Activated naive CD4-positive, alpha-beta T cell treated with Interleukin-2 at 50 U/mL for 16 hours (primary cell): ENCODE measurements at regions not wholly inside any gene's neighbourhood (a gene's known extent, or its start where the extent isn't known, plus 50 kb on each side); places are given as distances from the start of the nearest gene placed in this dataset.

Experiments used
- DNase-seq: peaks from one replicate; pipeline ENCODE4 v3.0.0-alpha.2; 2020

DNA sequence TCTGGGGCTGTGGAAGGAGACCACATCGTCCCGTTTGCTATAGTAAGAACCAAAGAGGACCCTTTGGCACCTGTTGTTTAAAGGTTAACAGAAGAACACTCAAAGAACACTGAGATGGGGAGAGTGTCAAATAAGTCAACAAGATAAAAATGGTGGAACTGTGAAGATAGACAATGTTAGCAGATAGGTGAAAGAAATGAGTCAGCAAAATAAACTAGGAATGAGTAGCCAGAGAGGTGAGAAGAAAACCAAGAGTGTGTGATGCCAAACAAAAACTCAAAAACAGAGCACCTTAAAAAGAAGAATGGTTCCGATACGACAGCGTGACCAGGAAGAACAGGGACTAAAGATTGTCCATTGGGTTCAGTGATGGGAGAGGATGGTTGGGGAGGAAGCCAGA is 74.7 kb upstream of the PIWIL1 start:
- no peak for DNase-seq

DNA sequence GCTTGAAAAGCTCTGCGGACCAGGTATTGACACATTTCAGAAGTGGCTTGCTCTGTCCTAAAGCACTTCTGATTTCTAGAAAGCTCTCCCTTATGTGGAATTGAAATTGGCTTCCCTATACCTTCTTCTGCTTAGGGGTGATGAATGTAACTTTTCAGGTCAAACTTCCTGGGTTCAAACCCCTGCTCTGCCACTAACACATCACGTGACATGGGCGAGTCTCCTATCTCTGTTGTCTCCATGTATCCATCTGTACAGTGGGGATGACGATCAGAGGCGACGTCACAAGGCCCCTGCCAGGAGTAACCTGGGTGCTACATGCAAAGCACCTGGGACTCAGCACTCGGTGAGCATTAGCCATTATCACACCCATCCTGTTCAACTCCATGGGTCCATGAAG is 73.7 kb upstream of the PIWIL1 start:
- DNase-seq: no peak

DNA sequence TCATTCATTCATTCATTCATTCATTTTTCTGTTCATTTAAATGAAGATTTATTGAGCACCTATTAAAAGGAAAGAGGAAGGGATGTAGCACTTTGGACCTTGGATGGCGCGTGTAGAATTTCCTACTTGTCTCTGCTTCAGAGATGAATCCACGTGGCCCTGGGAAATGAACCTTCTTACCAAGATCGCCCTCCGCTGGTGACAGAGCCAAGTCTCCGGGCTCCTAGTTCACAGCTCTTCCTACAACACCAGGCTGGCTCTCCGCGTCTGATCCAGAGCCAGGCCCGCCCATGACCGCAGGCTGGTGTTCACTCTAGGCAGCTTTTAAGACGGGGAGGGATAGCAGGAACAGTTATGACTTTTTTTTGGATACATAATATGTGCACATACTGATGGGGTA is 70.9 kb upstream of the PIWIL1 start:
- DNase-seq: no peak

DNA sequence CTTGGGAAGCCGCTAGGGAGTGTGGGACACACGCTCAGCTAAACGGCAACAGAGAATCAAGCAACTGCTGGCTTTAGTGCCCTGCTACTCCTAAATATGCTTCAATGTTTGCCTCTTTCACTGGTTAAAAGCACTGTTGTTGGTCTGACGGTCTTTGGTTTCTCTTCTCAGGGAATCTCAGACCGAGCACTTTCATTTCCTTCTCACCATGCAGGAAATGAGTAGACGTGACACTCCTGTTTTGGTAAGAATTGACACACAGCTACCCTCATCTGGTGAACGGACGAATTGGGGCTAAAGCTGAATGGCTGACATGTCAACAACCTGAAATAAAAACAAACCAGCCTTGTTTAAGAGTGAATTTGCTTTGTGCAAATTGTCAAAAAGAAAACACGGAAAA is 57.5 kb upstream of the PIWIL1 start:
- no peak for DNase-seq

DNA sequence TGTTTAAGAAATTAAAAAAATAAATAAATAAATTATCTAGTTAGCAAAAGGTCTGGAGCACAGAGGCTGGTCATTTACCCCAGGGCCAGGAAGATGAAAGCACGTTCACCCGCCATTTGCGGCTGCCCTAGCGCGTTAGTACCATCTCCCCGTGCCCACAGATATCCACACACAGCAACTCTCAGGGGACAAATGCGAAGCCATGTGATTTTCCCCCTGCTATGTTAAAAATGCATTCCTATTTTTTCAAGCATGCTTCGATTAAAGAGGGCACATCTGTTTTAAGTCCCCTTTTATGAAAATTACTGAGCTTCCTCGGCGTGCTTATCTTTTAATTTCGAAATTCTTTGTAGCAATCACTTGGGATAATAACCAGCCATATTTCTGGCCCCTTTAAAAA is 56.9 kb upstream of the PIWIL1 start:
- DNase-seq: no peak

DNA sequence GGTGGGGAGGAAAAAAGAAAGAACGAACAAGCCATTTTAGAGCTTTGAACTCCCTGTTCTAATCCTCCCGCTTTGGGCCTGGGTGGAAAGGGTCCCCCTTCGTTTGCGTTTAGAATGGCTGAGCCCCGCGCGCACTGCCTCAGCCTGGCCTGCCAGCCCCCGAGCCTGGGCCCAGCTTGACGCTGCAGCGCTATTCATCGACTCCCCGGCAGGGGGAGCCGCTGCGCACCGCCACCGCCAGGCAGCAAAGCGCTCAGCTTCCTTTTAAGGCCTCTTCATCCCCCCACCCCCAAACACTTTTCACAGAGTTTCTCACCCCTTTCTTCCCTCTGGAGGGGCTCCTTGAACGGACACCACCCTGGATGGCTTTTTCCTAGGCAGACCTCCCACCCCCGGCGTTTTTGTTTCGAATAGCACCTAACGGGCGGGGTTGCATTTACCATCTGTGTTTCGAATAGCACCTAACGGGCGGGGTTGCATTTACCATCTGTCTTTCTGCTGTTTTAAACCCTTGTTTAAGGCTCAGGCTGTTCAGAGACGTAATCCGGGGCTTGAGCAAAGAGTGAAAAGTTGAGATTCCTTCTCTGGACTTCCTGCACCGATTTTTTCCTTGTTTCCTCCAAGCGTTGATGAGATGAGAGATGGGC is 56.4 kb upstream of the PIWIL1 start:
- DNase-seq: peak; percentile 2

DNA sequence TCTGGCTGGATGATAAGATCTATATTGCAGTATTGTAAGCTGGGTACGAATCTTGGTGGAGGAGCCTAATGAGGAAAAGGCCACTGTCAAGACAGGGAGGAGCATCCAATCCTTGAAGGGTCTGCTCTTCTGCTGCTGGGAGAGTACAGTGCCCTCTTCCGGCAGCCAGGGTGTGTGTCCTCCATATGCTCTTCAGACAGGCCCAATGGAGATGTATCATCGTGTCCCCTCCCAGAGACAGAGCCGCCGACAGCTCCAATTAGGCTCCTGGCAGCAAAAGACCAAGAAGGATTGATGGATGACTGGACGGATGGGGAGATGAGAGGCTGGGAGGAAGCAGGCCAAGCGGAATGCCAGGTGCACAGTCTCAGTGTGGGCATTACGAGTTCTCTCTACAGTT is 51.6 kb upstream of the PIWIL1 start:
- DNase-seq: no peak

DNA sequence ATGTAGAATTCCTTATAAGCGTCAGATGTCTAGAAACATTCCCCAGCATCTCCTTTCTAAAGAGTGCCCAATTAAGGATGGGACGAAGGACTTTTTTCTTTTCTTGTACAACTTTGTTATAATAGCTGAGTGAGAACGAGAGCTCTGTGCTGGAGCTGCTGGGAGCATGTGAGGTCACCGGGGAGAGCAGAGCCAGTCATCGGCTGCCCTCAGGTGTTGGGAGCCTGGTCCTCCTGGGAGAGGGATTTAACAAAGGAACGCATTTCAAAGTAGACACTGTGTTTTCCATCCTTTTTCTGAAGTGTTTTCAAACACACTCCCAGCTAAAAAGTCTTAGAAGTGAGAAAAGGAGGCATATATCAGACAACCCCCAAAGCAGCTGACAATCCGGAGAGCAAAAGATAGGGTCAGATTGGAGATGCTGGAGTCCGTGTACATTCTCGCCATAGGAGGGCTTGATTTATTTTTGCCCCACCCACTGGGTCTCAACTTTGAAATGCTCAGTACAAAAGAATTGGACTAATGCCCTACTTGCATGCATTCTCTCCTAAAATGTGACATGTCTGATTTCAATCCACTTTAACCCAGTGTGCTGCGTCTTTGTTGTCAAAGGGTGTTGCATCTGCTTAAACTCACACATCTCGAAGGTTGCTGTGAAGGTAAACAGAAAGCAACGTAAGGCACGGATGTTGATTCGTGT is 50.8 kb upstream of the PIWIL1 start:
- DNase-seq: no peak
